Daoy (cell line): ENCODE measurements at regions not wholly inside any gene's neighbourhood (a gene's known extent, or its start where the extent isn't known, plus 50 kb on each side); places are given as distances from the start of the nearest gene placed in this dataset.
"Not testable (repeated sequence)": the region's sequence is repeated elsewhere in the genome, so short reads cannot be mapped to it uniquely, and the experiment has no call there.

Experiments used
- DNase-seq: peaks from one replicate; pipeline ENCODE4 v3.0.0-alpha.2; 2015; ENCODE audit warnings: low read depth

DNA sequence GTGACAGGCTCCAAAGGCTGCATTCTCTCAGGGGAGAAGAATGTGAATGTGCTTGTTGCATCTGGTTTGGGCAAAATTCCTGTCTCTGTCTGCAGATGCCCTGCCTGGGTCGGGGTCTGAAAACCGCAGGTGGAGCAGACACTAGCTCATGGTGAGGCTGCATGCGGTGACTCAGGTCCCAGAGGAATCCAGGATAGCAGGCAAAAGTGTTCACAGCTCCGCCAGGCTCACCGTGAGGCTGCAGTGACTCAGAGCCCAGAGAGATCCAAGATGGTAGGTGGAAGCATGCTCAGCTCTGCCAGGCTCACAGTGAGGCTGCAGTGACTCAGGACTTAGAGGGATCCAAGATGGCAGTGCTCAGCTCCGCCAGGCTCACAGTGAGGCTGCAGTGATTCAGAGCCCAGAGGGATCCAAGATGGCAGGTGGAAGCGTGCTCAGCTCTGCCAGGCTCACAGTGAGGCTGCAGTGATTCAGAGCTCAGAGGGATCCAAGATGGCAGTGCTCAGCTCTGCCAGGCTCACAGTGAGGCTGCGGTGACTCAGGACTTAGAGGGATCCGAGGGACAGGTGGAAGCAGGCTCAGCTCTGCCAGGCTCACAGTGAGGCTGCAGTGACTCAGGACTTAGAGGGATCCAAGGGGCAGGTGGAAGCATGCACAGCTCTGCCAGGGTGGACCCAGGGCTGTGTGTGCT lies 200.5 kb downstream of the ACKR3 start:
- peak; percentile 98 for DNase-seq

- DNase-seq, result no peak
Measured at GRCh38 chr2:236772220-236772837, 202.7 kb downstream of the ACKR3 start.

DNA sequence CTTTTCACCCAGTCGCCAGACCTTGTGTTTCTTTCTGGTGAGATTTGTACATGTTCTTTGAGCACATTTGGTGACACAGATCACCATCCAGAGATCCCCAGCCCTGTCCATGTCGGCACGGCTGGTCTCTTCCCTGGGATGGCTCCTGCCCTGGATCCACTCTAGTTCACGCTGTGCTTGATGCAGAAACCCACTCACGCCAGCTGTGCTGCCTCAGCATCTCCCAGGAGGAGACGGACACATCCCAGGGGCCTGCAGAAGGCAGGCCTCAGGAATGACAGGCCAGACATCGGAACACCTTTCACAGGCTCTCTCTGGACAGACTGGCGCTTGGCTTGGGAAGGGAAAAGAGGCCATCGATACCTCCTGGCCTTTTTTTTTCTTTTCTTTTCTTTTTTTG lies 203.6 kb downstream of the ACKR3 start:
- DNase-seq, result no peak

DNA sequence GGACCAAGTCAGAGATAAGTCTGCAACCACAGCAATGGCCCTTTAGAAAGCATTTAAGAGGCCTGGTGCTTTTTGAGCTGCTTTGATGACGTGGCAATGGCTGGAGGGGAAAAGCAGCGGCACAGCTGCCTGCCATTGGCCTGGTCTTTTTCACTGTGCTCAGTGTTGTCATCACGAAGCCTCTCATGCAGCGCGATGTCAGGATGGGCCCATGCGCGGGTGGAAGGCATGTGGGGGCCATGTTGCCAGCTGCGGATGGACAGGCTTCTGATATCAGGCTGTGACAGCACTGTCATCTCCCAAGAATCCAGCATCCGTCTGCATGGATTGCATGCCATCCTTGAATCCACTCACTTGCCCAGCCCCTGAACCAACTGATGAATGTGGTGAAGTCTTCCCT lies 204.5 kb downstream of the ACKR3 start:
- no peak for DNase-seq

GRCh38 chr2:236775511-236775910 lies 205.9 kb downstream of the ACKR3 start:
- DNase-seq, result no peak

- DNase-seq, result no peak
Measured at GRCh38 chr2:236776206-236776605, 206.6 kb downstream of the ACKR3 start.

DNA sequence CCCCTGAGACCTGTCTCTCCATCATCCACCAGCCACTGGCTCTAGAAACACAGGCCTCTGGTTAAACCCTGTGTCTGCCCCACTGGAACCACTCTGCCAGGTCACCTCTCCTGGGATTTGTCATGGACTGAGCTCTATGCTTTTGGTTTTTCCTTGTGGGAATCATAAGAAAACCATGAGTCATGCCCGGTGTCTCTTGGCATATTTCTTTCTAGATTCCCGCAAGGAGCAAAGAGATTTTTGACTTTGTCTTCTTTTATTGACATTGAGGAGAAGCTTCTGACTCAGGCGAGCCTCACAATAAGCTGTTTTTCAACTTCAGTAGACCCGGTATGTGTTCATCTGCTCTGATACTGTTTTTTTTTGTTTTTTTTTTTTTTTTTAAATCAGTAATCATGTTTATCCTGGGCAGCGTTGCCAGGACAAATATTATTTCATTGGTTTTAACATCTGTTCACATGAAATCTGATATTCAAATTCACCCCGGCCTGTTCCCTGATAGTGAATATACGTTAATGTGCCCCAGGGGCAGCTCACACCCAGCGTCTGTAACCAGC lies 207.1 kb downstream of the ACKR3 start:
- peak; percentile 81 for DNase-seq

GRCh38 chr2:236777408-236777807 lies 207.8 kb downstream of the ACKR3 start:
- DNase-seq, result no peak

- DNase-seq, result no peak
Measured at GRCh38 chr2:236781933-236782816, 212.6 kb downstream of the ACKR3 start.

GRCh38 chr2:236782938-236783337 lies 213.3 kb downstream of the ACKR3 start:
- DNase-seq, result no peak

- DNase-seq, result no peak
Measured at GRCh38 chr2:236783417-236784020, 213.9 kb downstream of the ACKR3 start.

DNA sequence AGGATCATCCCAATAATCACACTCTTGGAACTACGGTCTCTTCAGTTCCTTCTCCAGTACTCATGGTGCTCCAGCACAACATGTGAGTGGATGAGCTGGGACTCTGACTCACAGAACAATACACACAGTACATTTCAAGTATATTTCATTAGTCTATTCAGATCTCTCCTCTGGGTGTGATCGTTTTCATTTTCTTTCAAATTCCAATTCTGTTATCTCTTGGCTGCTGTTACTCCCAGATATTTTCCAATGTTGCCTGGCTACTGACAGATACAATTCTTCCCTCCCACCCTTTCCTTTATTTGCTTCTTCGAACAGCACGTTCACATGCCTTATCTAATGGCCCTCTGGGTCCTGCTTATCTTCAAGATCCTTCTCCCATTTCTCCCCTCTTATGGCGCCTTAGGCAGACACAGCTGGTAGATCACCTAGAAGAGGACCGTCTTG lies 216.0 kb downstream of the ACKR3 start:
- no peak for DNase-seq

GRCh38 chr2:236786751-236787150 lies 217.1 kb downstream of the ACKR3 start:
- no peak for DNase-seq

DNA sequence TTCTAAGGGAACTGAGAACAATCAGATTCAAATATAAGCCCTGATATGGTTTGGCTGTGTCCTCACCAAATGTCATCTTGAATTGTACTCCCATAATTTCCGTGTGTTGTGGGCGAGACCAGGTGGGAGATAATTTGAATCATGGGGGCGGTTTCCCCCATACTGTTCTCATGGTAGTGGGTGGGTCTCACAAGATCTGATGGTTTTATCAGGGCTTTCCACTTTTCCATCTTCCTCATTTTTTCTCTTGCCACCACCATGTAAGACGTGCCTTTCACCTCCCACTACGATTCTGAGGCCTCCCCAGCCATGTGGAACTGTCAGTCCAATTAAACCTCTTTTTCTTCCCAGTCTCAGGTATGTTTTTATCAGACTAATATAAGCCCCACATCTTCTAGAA lies 217.8 kb downstream of the ACKR3 start:
- DNase-seq, result not testable (repeated sequence)

DNA sequence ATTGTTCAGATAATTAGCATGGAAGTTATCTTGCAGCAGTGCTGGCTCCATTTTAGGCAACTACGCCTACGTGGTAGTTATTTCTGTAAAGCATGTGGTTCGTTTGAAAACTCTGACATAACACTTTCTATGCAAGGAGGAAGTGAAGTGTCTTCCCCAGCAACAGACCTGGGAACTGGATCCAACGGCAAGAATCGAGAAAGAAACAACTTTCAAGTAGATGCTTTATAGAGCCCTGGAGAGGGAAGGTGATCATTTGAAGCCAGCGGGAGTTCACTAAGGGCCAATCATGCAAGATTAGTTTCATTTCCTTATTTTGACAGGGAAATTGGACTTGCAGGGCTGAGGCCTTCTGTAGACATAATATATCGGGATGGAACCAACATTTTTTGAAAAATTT lies 218.3 kb downstream of the ACKR3 start:
- DNase-seq, result no peak

DNA sequence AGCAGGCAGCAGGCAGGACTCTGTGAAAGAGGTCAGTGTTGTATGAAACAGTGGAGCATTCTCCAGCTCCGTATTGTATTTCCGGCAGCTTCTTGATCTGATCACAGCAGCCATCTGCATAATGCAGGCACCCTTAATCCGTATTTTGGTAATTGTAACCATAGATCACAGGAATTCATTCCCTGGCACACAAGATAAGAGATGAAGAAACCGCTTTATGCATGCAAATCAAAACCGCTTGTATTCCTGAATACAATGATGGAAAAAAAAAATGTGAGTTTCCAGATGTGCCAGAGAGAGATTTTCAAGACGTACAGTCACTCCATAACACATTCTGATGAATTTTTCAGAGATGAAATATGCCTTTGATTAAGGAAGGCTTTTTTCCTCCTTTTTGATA lies 221.3 kb downstream of the ACKR3 start:
- DNase-seq, result no peak

GRCh38 chr2:236793023-236794011 lies 223.7 kb downstream of the ACKR3 start:
- DNase-seq, result no peak

GRCh38 chr2:236794176-236794957 lies 224.7 kb downstream of the ACKR3 start:
- no peak for DNase-seq

DNA sequence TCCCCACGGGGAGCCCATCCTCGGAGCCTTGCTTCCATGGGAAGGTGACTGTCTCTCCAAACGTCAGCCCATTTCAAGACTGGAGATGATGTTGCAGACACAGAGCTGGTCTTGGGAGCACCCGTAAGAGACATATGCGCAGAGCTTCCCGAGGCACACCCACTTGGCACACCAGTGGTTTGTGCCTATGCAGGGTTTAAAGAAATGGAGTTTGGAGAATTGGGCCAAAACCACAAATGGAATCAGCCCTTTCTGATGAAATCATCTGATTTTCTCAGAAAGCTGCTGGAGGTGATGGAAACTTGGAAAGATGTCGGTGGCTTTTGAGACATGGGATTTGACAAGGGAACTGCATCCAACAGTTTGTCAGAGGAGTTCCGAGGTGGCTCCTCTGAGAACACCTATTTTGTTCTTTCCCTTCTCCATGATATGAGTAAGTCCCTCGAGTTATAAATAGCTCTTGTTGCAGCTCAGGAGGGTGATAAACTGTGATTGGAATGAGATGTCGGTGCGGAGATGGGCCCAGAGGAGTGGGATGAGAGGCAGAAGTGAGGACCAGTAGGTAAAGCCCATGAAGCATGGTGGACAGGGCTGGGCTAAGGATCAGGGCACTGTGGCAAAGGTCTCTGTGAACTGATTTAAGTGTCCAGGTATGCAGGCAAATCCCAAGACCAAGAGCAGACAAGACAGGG lies 225.7 kb downstream of the ACKR3 start:
- no peak for DNase-seq
